ENCODE measurements at regions not wholly inside any gene's neighbourhood (a gene's known extent, or its start where the extent isn't known, plus 50 kb on each side); places are given as distances from the start of the nearest gene placed in this dataset.

DNA sequence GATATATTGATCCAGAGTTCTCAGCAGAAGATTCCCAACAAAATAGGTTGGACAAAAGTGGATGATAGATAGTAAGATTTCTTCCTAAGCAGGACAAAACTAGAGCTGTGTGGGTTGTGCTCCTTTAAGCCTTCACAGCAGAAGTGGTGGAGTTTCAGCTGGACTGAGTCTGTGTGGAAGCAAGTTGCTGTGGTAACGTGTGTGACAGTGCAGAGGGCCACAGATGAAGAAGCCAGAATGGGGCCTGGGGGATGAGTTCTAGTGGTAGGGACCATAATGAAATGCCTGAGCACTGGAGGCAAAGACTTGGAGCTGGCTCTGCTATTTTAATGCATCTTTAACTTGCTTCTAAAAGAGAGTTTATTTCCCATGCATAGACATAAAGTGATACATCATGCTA is 238.7 kb upstream of the POGK start:
- TF ChIP-seq, protein P1, sequence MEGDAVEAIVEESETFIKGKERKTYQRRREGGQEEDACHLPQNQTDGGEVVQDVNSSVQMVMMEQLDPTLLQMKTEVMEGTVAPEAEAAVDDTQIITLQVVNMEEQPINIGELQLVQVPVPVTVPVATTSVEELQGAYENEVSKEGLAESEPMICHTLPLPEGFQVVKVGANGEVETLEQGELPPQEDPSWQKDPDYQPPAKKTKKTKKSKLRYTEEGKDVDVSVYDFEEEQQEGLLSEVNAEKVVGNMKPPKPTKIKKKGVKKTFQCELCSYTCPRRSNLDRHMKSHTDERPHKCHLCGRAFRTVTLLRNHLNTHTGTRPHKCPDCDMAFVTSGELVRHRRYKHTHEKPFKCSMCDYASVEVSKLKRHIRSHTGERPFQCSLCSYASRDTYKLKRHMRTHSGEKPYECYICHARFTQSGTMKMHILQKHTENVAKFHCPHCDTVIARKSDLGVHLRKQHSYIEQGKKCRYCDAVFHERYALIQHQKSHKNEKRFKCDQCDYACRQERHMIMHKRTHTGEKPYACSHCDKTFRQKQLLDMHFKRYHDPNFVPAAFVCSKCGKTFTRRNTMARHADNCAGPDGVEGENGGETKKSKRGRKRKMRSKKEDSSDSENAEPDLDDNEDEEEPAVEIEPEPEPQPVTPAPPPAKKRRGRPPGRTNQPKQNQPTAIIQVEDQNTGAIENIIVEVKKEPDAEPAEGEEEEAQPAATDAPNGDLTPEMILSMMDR (conservative IDR thresholded peaks at IDR 0.05), result no peak
- TF ChIP-seq EZH2 (IDR thresholded peaks at IDR 0.05; ENCODE audit: low read depth), result no peak
